Endothelial cell of umbilical vein (primary cell): ENCODE measurements at regions not wholly inside any gene's neighbourhood (a gene's known extent, or its start where the extent isn't known, plus 50 kb on each side); places are given as distances from the start of the nearest gene placed in this dataset.

Experiments
- BruUV-seq: library from RNA; stranded (reverse); fragments of 400-500 nt; replicated peaks from 2 replicates; lab custom pipeline; 2021; lab: Mats Ljungman, UMichigan
- CTCF ChIA-PET: fragments of 300-600, 350-600 bp; sonication (Branson Sonifier 250); formaldehyde crosslinking; loops from one replicate; lab custom pipeline; 2021; ENCODE audit warnings: antibody characterized with exemption, inconsistent platforms; lab: Charles Lee
- POLR2A ChIA-PET: fragments of 300-600, 350-600 bp; sonication (Branson Sonifier 250); formaldehyde crosslinking; loops from one replicate; lab custom pipeline; 2021; ENCODE audit warnings: antibody characterized with exemption, inconsistent platforms; lab: Charles Lee
- DNase-seq: peaks from one replicate; pipeline ENCODE4 v3.0.0-alpha.2; 2011; ENCODE audit warnings: low read depth, low spot score
- FAIRE-seq: peaks from 2 replicates; lab custom pipeline; 2011; peaks lifted over from hg19 to GRCh38; lab: Jason Lieb, UNC
- H2AFZ ChIP-seq: 2 replicates; pipeline ENCODE4 v1.6.0; 2012; ENCODE audit warnings: low read depth, low read length, control low read depth, inconsistent platforms
- H3K27ac ChIP-seq: 2 replicates; pipeline ENCODE4 v1.5.1; 2011; ENCODE audit warnings: low read depth, mild to moderate bottlenecking, control low read depth, low read length, moderate library complexity; ENCODE audit not compliant: insufficient read depth
- H3K27me3 ChIP-seq, 2 experiments: 2 replicates each; pipeline versions ENCODE4 v1.6.0 to v1.6.1; 2011; ENCODE audit warnings: low read length in 2 of 2, mixed read lengths in 1 of 2; ENCODE audit not compliant: control insufficient read depth in 2 of 2, insufficient read depth in 2 of 2
- H3K36me3 ChIP-seq, 2 experiments: 2 replicates in 1 of 2; 3 replicates in 1 of 2; pipeline ENCODE4 v1.5.1; 2011; ENCODE audit warnings: low read length in 2 of 2, mild to moderate bottlenecking in 1 of 2, moderate library complexity in 1 of 2; ENCODE audit not compliant: control insufficient read depth in 2 of 2, insufficient read depth in 2 of 2; ENCODE audit errors: extremely low read depth in 1 of 2
- H3K4me1 ChIP-seq: 3 replicates; pipeline ENCODE4 v1.5.1; 2011; ENCODE audit warnings: mild to moderate bottlenecking, low read length; ENCODE audit not compliant: control insufficient read depth, insufficient read depth; ENCODE audit errors: extremely low read depth
- H3K4me2 ChIP-seq: 2 replicates; pipeline ENCODE4 v1.6.1; 2011; ENCODE audit warnings: low read length, control low read depth, mixed read lengths; ENCODE audit not compliant: insufficient read depth
- H3K4me3 ChIP-seq, 3 experiments: fragments of 200-600 bp in 1 of 3; sonication (generic), shearing (Covaris generic) in 1 of 3; replicated peaks in 1 of 3; 2 replicates each; pipeline ENCODE4 v1.5.1; 2011 to 2016; ENCODE audit warnings: control low read depth in 3 of 3, low read length in 3 of 3, mild to moderate bottlenecking in 2 of 3, inconsistent platforms in 1 of 3, low read depth in 1 of 3, moderate library complexity in 1 of 3; ENCODE audit not compliant: insufficient read depth in 1 of 3
- H3K79me2 ChIP-seq: 2 replicates; pipeline ENCODE4 v1.6.0; 2012; ENCODE audit warnings: low read length, inconsistent platforms; ENCODE audit not compliant: control insufficient read depth, insufficient read depth
- H3K9ac ChIP-seq: replicated peaks from 2 replicates; pipeline ENCODE3; 2011; ENCODE audit warnings: low read length, control low read depth; ENCODE audit not compliant: insufficient read depth; ENCODE audit errors: extremely low read depth
- H3K9me1 ChIP-seq: replicated peaks from 3 replicates; pipeline ENCODE4 v1.6.0; 2011; ENCODE audit warnings: mild to moderate bottlenecking, low read length; ENCODE audit not compliant: control insufficient read depth, insufficient read depth; ENCODE audit errors: extremely low read depth
- H3K9me3 ChIP-seq: replicated peaks from 2 replicates; pipeline ENCODE4 v1.5.1; 2012; ENCODE audit warnings: low read length, inconsistent platforms; ENCODE audit not compliant: control insufficient read depth, insufficient read depth
- H4K20me1 ChIP-seq: replicated peaks from 2 replicates; pipeline ENCODE3; 2011; ENCODE audit warnings: mild to moderate bottlenecking, low read length; ENCODE audit not compliant: control insufficient read depth, insufficient read depth; ENCODE audit errors: extremely low read depth
- CTCF ChIP-seq, 2 donors: IDR thresholded peaks; 1 replicate in 1 of 2; 2 replicates in 1 of 2; pipeline ENCODE4 v1.5.1; 2011; ENCODE audit warnings: low read length in 2 of 2, mild to moderate bottlenecking in 2 of 2, moderate library complexity in 2 of 2, control low read depth in 1 of 2, inconsistent platforms in 1 of 2, low read depth in 1 of 2; ENCODE audit not compliant: insufficient read depth in 1 of 2; ENCODE audit errors: extremely low read depth in 1 of 2
- EZH2 ChIP-seq: IDR thresholded peaks from 2 replicates; pipeline ENCODE4 v1.6.1; 2012; ENCODE audit warnings: borderline replicate concordance, low read depth, mild to moderate bottlenecking, moderate library complexity, low read length, inconsistent platforms; ENCODE audit not compliant: severe bottlenecking
- FOS ChIP-seq: IDR thresholded peaks from 2 replicates; pipeline ENCODE4 v1.6.1; 2011; ENCODE audit warnings: mild to moderate bottlenecking, low read length, moderate library complexity, borderline replicate concordance; ENCODE audit not compliant: insufficient read depth
- GATA2 ChIP-seq: IDR thresholded peaks from 2 replicates; pipeline ENCODE4 v1.7.0; 2011; ENCODE audit warnings: low read depth, mild to moderate bottlenecking, moderate library complexity, mixed read lengths, low read length; ENCODE audit not compliant: insufficient read length, insufficient read depth
- JUN ChIP-seq: IDR thresholded peaks from 2 replicates; pipeline ENCODE4 v1.6.1; 2011; ENCODE audit warnings: borderline replicate concordance, low read depth; ENCODE audit not compliant: insufficient read length, insufficient read depth
- MYC ChIP-seq: IDR thresholded peaks from one replicate; pipeline ENCODE4 v1.6.1; 2011; ENCODE audit warnings: mild to moderate bottlenecking, low read depth, low read length
- POLR2A ChIP-seq: IDR thresholded peaks from 2 replicates; pipeline ENCODE4 v1.6.1; 2012; ENCODE audit warnings: low read depth, mild to moderate bottlenecking, control low read depth, low read length
- POLR2AphosphoS5 ChIP-seq: IDR thresholded peaks from 2 replicates; pipeline ENCODE4 v1.6.1; 2012; ENCODE audit warnings: low read depth, mild to moderate bottlenecking, control low read depth, low read length, moderate library complexity; ENCODE audit not compliant: insufficient read depth
- dilution Hi-C: fragments of 300-500 bp; cut with MboI; formaldehyde crosslinking; loops from one replicate; pipeline ENCODE4 v1.15.0; 2019; ENCODE audit warnings: low sequenced_read_pairs; ENCODE audit not compliant: extremely low pct_ligation_motif_present
- intact Hi-C: fragments of 100-400 bp; cut with micrococcal nuclease; formaldehyde crosslinking; loops from one replicate; pipeline ENCODE4 v1.10.0; 2022
- TF ChIP-seq, protein P1 (sequence below): IDR thresholded peaks from 2 replicates; pipeline ENCODE4 v1.6.1; 2011; ENCODE audit not compliant: insufficient read depth, insufficient read length

- no peaks in the 10 kb centered on the region for H3K79me2 ChIP-seq
- POLR2A ChIA-PET: no interaction called here
- H3K27ac ChIP-seq: no peak overlapping the region
- H3K4me1 ChIP-seq: no peaks in the 10 kb centered on the region
- DNase-seq (no peak), FAIRE-seq (no peak)
- CTCF ChIA-PET: no interaction called here
- H3K36me3 ChIP-seq: no peaks in the 10 kb centered on the region
- intact Hi-C loops: no loop called here
- H2AFZ ChIP-seq: no peak overlapping the region
- BruUV-seq: no TSS peak
- H3K9me3 ChIP-seq: no peaks in the 10 kb centered on the region
- H4K20me1 ChIP-seq: no peaks in the 10 kb centered on the region
- no peak overlapping the region for H3K9ac ChIP-seq
- no peaks in the 10 kb centered on the region for H3K27me3 ChIP-seq
- H3K4me3 ChIP-seq: no peak overlapping the region
- no peak overlapping the region for H3K4me2 ChIP-seq
- H3K9me1 ChIP-seq: no peaks in the 10 kb centered on the region
- TF ChIP-seq GATA2 (no peak), FOS (no peak), EZH2 (no peak), POLR2AphosphoS5 (no peak), MYC (no peak), CTCF (IDR thresholded peaks at IDR 0.05; ENCODE audit: extremely low read depth in 1 of 2, insufficient read depth in 1 of 2, low read depth in 1 of 2, low read length in 2 of 2) (no peak), POLR2A (no peak), JUN (no peak)
- TF ChIP-seq, protein P1, sequence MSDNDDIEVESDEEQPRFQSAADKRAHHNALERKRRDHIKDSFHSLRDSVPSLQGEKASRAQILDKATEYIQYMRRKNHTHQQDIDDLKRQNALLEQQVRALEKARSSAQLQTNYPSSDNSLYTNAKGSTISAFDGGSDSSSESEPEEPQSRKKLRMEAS: no peak
- dilution Hi-C loops: no loop called here
Measured at GRCh38 chr2:238775591-238775990, 72.3 kb upstream of the TWIST2 start.
